HG02571 (cell line): ENCODE measurements at regions not wholly inside any gene's neighbourhood (a gene's known extent, or its start where the extent isn't known, plus 50 kb on each side); places are given as distances from the start of the nearest gene placed in this dataset.

Experiments
- ATAC-seq: cut with Tn5 transposase; IDR thresholded peaks from one replicate; pipeline ENCODE4 v1.9.1; 2021; ENCODE audit warnings: mild to moderate bottlenecking, moderate library complexity; ENCODE audit not compliant: unreplicated experiment

GRCh38 chr5:123756318-123756665 lies 244.3 kb downstream of the CSNK1G3 start:
- no peak for ATAC-seq

GRCh38 chr5:123755653-123756317 lies 243.8 kb downstream of the CSNK1G3 start:
- no peak for ATAC-seq

GRCh38 chr5:123754908-123755307 lies 242.9 kb downstream of the CSNK1G3 start:
- no peak for ATAC-seq

- ATAC-seq: no peak
Observed at GRCh38 chr5:123753937-123754891, 242.2 kb downstream of the CSNK1G3 start.

- no peak for ATAC-seq
Observed at GRCh38 chr5:123753180-123753936, 241.4 kb downstream of the CSNK1G3 start.

GRCh38 chr5:123752552-123753179 lies 240.7 kb downstream of the CSNK1G3 start:
- ATAC-seq: no peak

GRCh38 chr5:123751670-123752069 lies 239.7 kb downstream of the CSNK1G3 start:
- no peak for ATAC-seq

GRCh38 chr5:123748239-123748638 lies 236.3 kb downstream of the CSNK1G3 start:
- ATAC-seq: no peak

- ATAC-seq: no peak
Observed at GRCh38 chr5:123746683-123747360, 234.8 kb downstream of the CSNK1G3 start.

GRCh38 chr5:123743990-123744583 lies 232.1 kb downstream of the CSNK1G3 start:
- no peak for ATAC-seq

- ATAC-seq: no peak
Observed at GRCh38 chr5:123735384-123735783, 223.4 kb downstream of the CSNK1G3 start.

GRCh38 chr5:123732257-123732656 lies 220.3 kb downstream of the CSNK1G3 start:
- no peak for ATAC-seq

- ATAC-seq: no peak
Observed at GRCh38 chr5:123722451-123722850, 210.5 kb downstream of the CSNK1G3 start.

GRCh38 chr5:123721675-123722276 lies 209.8 kb downstream of the CSNK1G3 start:
- no peak for ATAC-seq

GRCh38 chr5:123720955-123721354 lies 209.0 kb downstream of the CSNK1G3 start:
- no peak for ATAC-seq

- no peak for ATAC-seq
Observed at GRCh38 chr5:123720339-123720738, 208.4 kb downstream of the CSNK1G3 start.

GRCh38 chr5:123719004-123719403 lies 207.0 kb downstream of the CSNK1G3 start:
- no peak for ATAC-seq

- no peak for ATAC-seq
Observed at GRCh38 chr5:123718238-123718637, 206.3 kb downstream of the CSNK1G3 start.

GRCh38 chr5:123717139-123717538 lies 205.2 kb downstream of the CSNK1G3 start:
- ATAC-seq: no peak

- ATAC-seq: no peak
Observed at GRCh38 chr5:123710031-123710430, 198.1 kb downstream of the CSNK1G3 start.
